ENCODE measurements at regions not wholly inside any gene's neighbourhood (a gene's known extent, or its start where the extent isn't known, plus 50 kb on each side); places are given as distances from the start of the nearest gene placed in this dataset.

DNA sequence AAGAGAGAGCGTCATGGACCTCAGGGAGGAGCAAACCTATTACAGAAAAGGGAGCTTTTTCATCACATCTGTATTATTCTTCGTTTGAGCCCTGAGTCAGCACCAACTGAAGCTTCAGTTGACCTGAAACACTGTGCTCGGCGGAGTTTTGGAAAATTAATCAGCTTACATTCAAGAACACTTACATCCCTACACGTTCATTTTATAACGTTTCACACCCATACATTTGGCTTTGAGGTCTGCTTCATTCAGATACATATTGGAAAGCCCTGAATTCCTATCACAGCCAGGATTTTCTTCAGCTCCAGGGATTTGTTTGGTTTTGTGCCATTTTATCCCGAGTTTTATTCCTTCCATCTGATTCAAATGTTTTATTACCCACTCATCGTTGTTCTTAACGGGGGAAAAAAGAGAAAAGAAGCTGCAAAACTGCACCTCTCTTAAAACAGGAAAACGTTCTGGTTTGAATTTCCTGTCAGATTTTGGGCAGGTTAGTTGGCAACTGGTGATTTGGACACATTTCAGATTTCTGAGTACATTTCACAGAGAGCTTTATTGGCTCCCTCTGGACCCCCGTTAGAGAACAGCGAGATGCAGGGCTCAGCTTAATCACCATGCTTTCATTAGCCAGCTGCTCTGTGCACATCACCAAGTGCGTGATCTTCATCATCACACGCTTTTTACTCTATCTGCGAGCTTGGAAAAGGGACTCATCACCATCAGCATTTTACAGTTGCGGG is 88.8 kb downstream of the CDC42EP3 start:
- Mint-ChIP-seq H3K4me1 (peaks cover 58% of the 10 kb centered on the region), H3K36me3 (peaks cover 4% of the 10 kb centered on the region), H3K27ac (peak overlapping the region; percentile 46), H3K9me3 (peaks cover 6% of the 10 kb centered on the region), H3K4me3 (peak overlapping the region; percentile 57), H3K27me3 (no peaks in the 10 kb centered on the region)
- DNase-seq: no peak

GRCh38 chr2:37583402-37583801 is 88.0 kb downstream of the CDC42EP3 start:
- Mint-ChIP-seq H3K4me1 (peaks cover 65% of the 10 kb centered on the region), H3K4me3 (no peak overlapping the region), H3K9me3 (peaks cover 6% of the 10 kb centered on the region), H3K27me3 (no peaks in the 10 kb centered on the region), H3K27ac (no peak overlapping the region), H3K36me3 (peaks cover 4% of the 10 kb centered on the region)
- DNase-seq: no peak

- H3K9me3 Mint-ChIP-seq: peaks cover 6% of the 10 kb centered on the region
- H3K4me3 Mint-ChIP-seq: no peak overlapping the region
- H3K27ac Mint-ChIP-seq: peak overlapping the region; percentile 19
- DNase-seq: no peak
- H3K4me1 Mint-ChIP-seq: peaks cover 70% of the 10 kb centered on the region
- peaks cover 4% of the 10 kb centered on the region for H3K36me3 Mint-ChIP-seq
- H3K27me3 Mint-ChIP-seq: no peaks in the 10 kb centered on the region
Observed at GRCh38 chr2:37583867-37584266, 87.6 kb downstream of the CDC42EP3 start.

DNA sequence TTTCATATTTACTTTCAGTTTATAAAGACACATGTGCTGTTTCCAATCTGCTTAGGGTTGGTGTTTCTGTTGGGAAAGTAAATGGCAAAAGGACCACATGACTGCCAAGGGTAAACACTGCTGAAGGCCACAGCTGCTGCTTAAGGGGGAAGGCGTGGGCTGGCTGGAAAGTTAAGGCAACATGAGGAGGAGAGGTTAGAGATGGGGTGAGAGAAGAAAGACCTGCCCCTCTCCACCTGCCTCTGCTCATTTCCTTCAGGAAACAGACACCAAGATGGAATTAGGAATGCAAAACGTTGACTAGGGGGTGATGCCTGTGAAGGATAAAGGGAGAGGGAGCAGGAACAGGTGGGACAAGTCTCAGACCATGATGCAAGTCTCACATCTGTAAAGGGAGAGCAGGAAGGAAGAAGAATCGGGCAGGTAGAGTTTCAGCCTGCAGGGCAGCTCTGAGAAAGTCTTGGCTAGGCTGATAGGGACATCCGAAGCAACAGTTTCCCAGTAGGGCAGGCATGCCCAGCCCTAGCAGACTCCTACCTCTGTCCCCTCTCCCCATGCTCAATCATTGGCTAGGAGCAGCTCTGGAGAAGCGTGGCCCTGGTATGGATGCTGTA is 86.0 kb downstream of the CDC42EP3 start:
- DNase-seq: peak; percentile 17
- peak overlapping the region; percentile 72 for H3K4me3 Mint-ChIP-seq
- no peaks in the 10 kb centered on the region for H3K27me3 Mint-ChIP-seq
- peak overlapping the region; percentile 87 for H3K27ac Mint-ChIP-seq
- peaks cover under 1% of the 10 kb centered on the region for H3K9me3 Mint-ChIP-seq
- H3K36me3 Mint-ChIP-seq: no peaks in the 10 kb centered on the region
- H3K4me1 Mint-ChIP-seq: peaks cover 82% of the 10 kb centered on the region

GRCh38 chr2:37585982-37586621 is 85.3 kb downstream of the CDC42EP3 start:
- Mint-ChIP-seq H3K27ac (peak overlapping the region; percentile 87), H3K4me3 (peak overlapping the region; percentile 43), H3K36me3 (no peaks in the 10 kb centered on the region), H3K9me3 (no peaks in the 10 kb centered on the region), H3K27me3 (no peaks in the 10 kb centered on the region), H3K4me1 (peaks cover 81% of the 10 kb centered on the region)
- DNase-seq: peak; percentile 68

GRCh38 chr2:37586663-37587317 is 84.7 kb downstream of the CDC42EP3 start:
- Mint-ChIP-seq H3K36me3 (no peaks in the 10 kb centered on the region), H3K9me3 (no peaks in the 10 kb centered on the region), H3K27ac (peak overlapping the region; percentile 87), H3K4me1 (peaks cover 81% of the 10 kb centered on the region), H3K4me3 (no peak overlapping the region), H3K27me3 (no peaks in the 10 kb centered on the region)
- DNase-seq: no peak

DNA sequence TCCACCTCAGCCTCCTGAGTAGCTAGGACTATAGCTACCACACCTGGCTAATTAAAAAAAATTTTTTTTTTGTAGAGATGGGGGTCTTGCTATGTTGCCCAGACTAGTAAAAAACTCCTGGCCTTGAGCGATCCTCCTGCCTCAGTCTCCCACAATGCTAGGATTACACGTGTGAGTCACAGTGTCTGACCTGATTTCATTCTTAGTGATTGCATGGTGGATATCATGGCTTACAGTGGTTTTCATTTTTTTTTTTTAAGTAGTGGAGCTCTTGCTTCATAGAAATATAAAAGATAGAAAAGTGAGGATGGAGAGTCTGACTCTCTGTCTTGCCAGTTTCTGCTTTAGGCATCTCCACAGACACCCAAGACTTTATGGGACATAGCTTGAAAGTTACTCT is 83.6 kb downstream of the CDC42EP3 start:
- no peak for DNase-seq
- H3K27ac Mint-ChIP-seq: peak overlapping the region; percentile 21
- H3K27me3 Mint-ChIP-seq: no peaks in the 10 kb centered on the region
- H3K4me3 Mint-ChIP-seq: no peak overlapping the region
- peaks cover 75% of the 10 kb centered on the region for H3K4me1 Mint-ChIP-seq
- H3K36me3 Mint-ChIP-seq: no peaks in the 10 kb centered on the region
- no peaks in the 10 kb centered on the region for H3K9me3 Mint-ChIP-seq

DNA sequence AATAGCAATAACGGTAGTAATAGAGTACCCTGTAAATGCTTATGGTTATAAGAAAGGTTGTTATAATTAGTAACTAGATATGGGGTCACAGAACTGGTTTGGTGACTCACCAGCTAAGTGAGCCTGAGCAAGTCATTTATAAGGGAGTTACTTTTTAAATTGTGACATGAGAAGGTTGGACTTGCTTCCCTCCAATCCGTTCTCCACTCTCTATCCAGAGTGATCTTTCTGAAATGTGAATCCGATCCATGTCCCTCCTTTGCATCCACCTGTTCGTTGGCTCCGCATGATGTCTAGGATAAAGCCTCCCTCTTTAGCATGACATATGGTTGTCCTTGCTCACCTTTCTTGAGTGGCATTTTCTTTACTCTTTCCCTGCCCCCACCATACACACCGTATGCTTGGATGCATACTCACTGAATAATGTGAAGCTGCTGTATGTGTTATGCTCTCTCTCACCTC is 83.1 kb downstream of the CDC42EP3 start:
- DNase-seq: no peak
- H3K4me3 Mint-ChIP-seq: no peak overlapping the region
- H3K9me3 Mint-ChIP-seq: no peaks in the 10 kb centered on the region
- H3K27me3 Mint-ChIP-seq: no peaks in the 10 kb centered on the region
- no peaks in the 10 kb centered on the region for H3K36me3 Mint-ChIP-seq
- H3K27ac Mint-ChIP-seq: peak overlapping the region; percentile 5
- H3K4me1 Mint-ChIP-seq: peaks cover 70% of the 10 kb centered on the region

DNA sequence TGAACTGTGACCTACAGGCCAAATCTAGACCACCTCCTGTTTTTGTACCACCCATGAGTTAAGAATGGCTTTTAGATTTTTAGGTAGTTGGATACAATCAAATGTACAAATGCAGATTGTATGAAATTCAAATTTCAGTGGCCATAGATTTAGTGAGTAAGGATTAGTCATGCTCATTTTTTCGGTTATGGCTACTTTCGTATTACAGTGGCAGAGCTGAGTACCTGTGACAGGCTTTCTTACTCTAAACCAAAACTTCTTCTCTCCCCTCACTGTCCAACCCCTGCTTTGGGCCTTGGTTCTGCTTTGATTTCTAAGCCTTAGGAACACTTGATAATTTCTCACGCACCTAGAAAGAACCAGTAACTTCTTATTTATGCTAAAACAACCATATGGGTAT is 82.1 kb downstream of the CDC42EP3 start:
- Mint-ChIP-seq H3K36me3 (no peaks in the 10 kb centered on the region), H3K27ac (peak overlapping the region; percentile 64), H3K9me3 (peaks cover 3% of the 10 kb centered on the region), H3K4me3 (no peak overlapping the region), H3K4me1 (peaks cover 63% of the 10 kb centered on the region), H3K27me3 (no peaks in the 10 kb centered on the region)
- no peak for DNase-seq

DNA sequence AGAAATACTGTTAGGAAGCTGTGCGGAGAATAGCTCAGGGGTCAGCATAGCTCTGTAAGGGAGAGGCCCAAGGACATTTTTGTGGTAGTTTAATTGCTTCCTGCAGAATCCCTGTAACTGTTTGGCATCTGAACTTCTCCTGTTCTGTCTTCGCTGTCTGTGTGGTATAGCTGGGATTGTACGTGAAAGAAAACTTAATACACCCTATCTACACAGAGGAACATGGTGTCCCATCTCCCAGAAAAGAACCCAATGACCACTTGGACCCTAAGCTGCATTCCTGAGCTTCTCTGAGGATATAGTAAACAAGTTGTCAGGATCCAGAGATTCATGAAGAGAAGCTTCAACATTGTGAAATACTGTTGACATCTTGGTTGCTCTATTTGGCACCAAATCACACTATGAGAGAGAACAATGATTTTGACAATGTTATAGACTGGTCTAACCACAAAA is 81.3 kb downstream of the CDC42EP3 start:
- DNase-seq: no peak
- Mint-ChIP-seq H3K9me3 (peaks cover 7% of the 10 kb centered on the region), H3K36me3 (no peaks in the 10 kb centered on the region), H3K27me3 (no peaks in the 10 kb centered on the region), H3K4me1 (peaks cover 55% of the 10 kb centered on the region), H3K27ac (no peak overlapping the region), H3K4me3 (no peak overlapping the region)
